H1 (cell line): ENCODE measurements at regions not wholly inside any gene's neighbourhood (a gene's known extent, or its start where the extent isn't known, plus 50 kb on each side); places are given as distances from the start of the nearest gene placed in this dataset.

Source experiments
- CTCF ChIA-PET: fragments of 300-600 bp; sonication (Branson Sonifier 250); formaldehyde crosslinking; loops from one replicate; lab custom pipeline; 2021; ENCODE audit not compliant: partially characterized antibody; lab: Charles Lee
- POLR2A ChIA-PET: fragments of 300-600 bp; sonication (Branson Sonifier 250); formaldehyde crosslinking; loops from one replicate; lab custom pipeline; 2021; ENCODE audit warnings: inconsistent platforms; ENCODE audit not compliant: partially characterized antibody; lab: Charles Lee
- DNase-seq, 2 experiments: peaks; one replicate each; pipeline versions ENCODE4 v3.0.0 to v3.0.0-alpha.2; 2010 to 2022; ENCODE audit warnings: low spot score in 2 of 2, low read depth in 1 of 2, mixed read lengths in 1 of 2
- FAIRE-seq: peaks from 2 replicates; lab custom pipeline; 2011; peaks lifted over from hg19 to GRCh38; lab: Jason Lieb, UNC
- H2AFZ ChIP-seq: 2 replicates; pipeline ENCODE4 v1.8.1; 2012; ENCODE audit warnings: low read length, inconsistent platforms
- H2AK5ac ChIP-seq: 2 replicates; pipeline ENCODE4 v1.6.1; 2013; ENCODE audit warnings: low read depth, low read length
- H2BK120ac ChIP-seq: replicated peaks from 2 replicates; pipeline ENCODE3; 2013; ENCODE audit warnings: low read depth, low read length, inconsistent platforms
- H2BK12ac ChIP-seq: 2 replicates; pipeline ENCODE4 v1.6.1; 2013; ENCODE audit warnings: low read depth, low read length
- H2BK15ac ChIP-seq: 2 replicates; pipeline ENCODE4 v1.6.1; 2013; ENCODE audit warnings: low read length
- H2BK20ac ChIP-seq: 2 replicates; pipeline ENCODE4 v1.6.1; 2013; ENCODE audit warnings: low read length
- H2BK5ac ChIP-seq: 2 replicates; pipeline ENCODE4 v1.6.1; 2013; ENCODE audit warnings: low read depth, low read length
- H3K14ac ChIP-seq: 2 replicates; pipeline ENCODE4 v1.6.1; 2013; ENCODE audit warnings: inconsistent platforms; ENCODE audit not compliant: insufficient read length
- H3K18ac ChIP-seq: 2 replicates; pipeline ENCODE4 v1.6.1; 2013; ENCODE audit warnings: low read length; ENCODE audit errors: extremely low read depth
- H3K23ac ChIP-seq: 2 replicates; pipeline ENCODE4 v1.6.1; 2013; ENCODE audit warnings: inconsistent platforms; ENCODE audit not compliant: insufficient read length
- H3K23me2 ChIP-seq: 2 replicates; pipeline ENCODE4 v1.6.1; 2013; ENCODE audit warnings: low read depth, low read length
- H3K27ac ChIP-seq: 2 replicates; pipeline ENCODE4 v1.6.1; 2011; ENCODE audit warnings: low read depth, low read length, inconsistent platforms
- H3K27me3 ChIP-seq, 4 experiments: replicated peaks in 1 of 4; 1 replicate in 1 of 4; 2 replicates in 3 of 4; pipeline versions ENCODE4 v1.6.1 to v1.8.1; 2011 to 2013; ENCODE audit warnings: low read length in 3 of 4, mild to moderate bottlenecking in 3 of 4, inconsistent platforms in 2 of 4, mixed read lengths in 2 of 4, moderate library complexity in 1 of 4; ENCODE audit not compliant: control insufficient read depth in 3 of 4, insufficient read depth in 3 of 4; ENCODE audit errors: extremely low read depth in 1 of 4
- H3K36me3 ChIP-seq, 4 experiments: 2 replicates each; pipeline versions ENCODE4 v1.6.1 to v1.8.1; 2011 to 2013; ENCODE audit warnings: mild to moderate bottlenecking in 4 of 4, low read length in 3 of 4, moderate library complexity in 2 of 4, control low read depth in 1 of 4, inconsistent platforms in 1 of 4; ENCODE audit not compliant: insufficient read depth in 4 of 4, control insufficient read depth in 2 of 4
- H3K4ac ChIP-seq: replicated peaks from 2 replicates; pipeline ENCODE3; 2013; ENCODE audit warnings: low read length, low read depth, mixed read lengths, inconsistent platforms; ENCODE audit not compliant: insufficient read length
- H3K4me1 ChIP-seq, 4 experiments: replicated peaks in 1 of 4; 1 replicate in 1 of 4; 2 replicates in 3 of 4; pipeline versions ENCODE4 v1.6.1 to v1.8.1; 2011 to 2013; ENCODE audit warnings: low read length in 3 of 4, inconsistent platforms in 2 of 4, mixed read lengths in 1 of 4; ENCODE audit not compliant: insufficient read depth in 4 of 4, control insufficient read depth in 3 of 4
- H3K4me2 ChIP-seq, 2 experiments: 2 replicates each; pipeline versions ENCODE4 v1.6.1 to v1.8.1; 2011 to 2013; ENCODE audit warnings: low read depth in 2 of 2, low read length in 2 of 2, control low read depth in 1 of 2, inconsistent platforms in 1 of 2, mild to moderate bottlenecking in 1 of 2; ENCODE audit not compliant: insufficient read depth in 1 of 2
- H3K4me3 ChIP-seq, 4 experiments: fragments of 200-600, 300-600 bp in 1 of 4; sonication (generic), shearing (Covaris generic), sonication (Bioruptor Twin) in 1 of 4; 2 replicates each; pipeline versions ENCODE4 v1.5.1 to v1.8.1; 2011 to 2016; ENCODE audit warnings: low read length in 4 of 4, low read depth in 3 of 4, control low read depth in 2 of 4, inconsistent platforms in 2 of 4, mild to moderate bottlenecking in 2 of 4, mixed read lengths in 1 of 4, moderate library complexity in 1 of 4; ENCODE audit not compliant: insufficient read depth in 2 of 4; ENCODE audit errors: extremely low read depth in 1 of 4
- H3K56ac ChIP-seq: replicated peaks from 2 replicates; pipeline ENCODE3; 2013; ENCODE audit warnings: low read depth, mild to moderate bottlenecking, mixed read lengths, low read length, inconsistent platforms; ENCODE audit not compliant: insufficient read length
- H3K79me1 ChIP-seq: 2 replicates; pipeline ENCODE4 v1.6.1; 2013; ENCODE audit warnings: low read depth, low read length, control low read depth
- H3K79me2 ChIP-seq, 2 experiments: 2 replicates each; pipeline versions ENCODE4 v1.6.1 to v1.8.1; 2012 to 2013; ENCODE audit warnings: low read length in 2 of 2, mild to moderate bottlenecking in 2 of 2, inconsistent platforms in 1 of 2; ENCODE audit not compliant: insufficient read depth in 2 of 2, control insufficient read depth in 1 of 2
- H3K9ac ChIP-seq, 4 experiments: replicated peaks in 1 of 4; 1 replicate in 1 of 4; 2 replicates in 3 of 4; pipeline versions ENCODE4 v1.6.1 to v1.8.1; 2011 to 2013; ENCODE audit warnings: low read depth in 3 of 4, low read length in 3 of 4, control low read depth in 2 of 4, mild to moderate bottlenecking in 2 of 4, moderate library complexity in 2 of 4, inconsistent platforms in 1 of 4; ENCODE audit errors: extremely low read depth in 1 of 4
- H3K9me3 ChIP-seq, 2 experiments: 2 replicates each; pipeline versions ENCODE4 v1.6.1 to v1.8.1; 2012 to 2013; ENCODE audit warnings: mild to moderate bottlenecking in 2 of 2, moderate library complexity in 2 of 2, control low read depth in 1 of 2, inconsistent platforms in 1 of 2, low read depth in 1 of 2, low read length in 1 of 2, mixed read lengths in 1 of 2; ENCODE audit not compliant: insufficient read depth in 2 of 2
- H4K20me1 ChIP-seq, 2 experiments: replicated peaks in 1 of 2; 2 replicates each; pipeline versions ENCODE3 to v1.8.1; 2011 to 2013; ENCODE audit warnings: inconsistent platforms in 2 of 2, low read length in 2 of 2, mild to moderate bottlenecking in 1 of 2; ENCODE audit not compliant: insufficient read depth in 2 of 2, control insufficient read depth in 1 of 2
- H4K5ac ChIP-seq: 2 replicates; pipeline ENCODE4 v1.6.1; 2013; ENCODE audit warnings: low read length, low read depth, mixed read lengths, inconsistent platforms; ENCODE audit not compliant: insufficient read length
- H4K8ac ChIP-seq: 2 replicates; pipeline ENCODE4 v1.8.0; 2013; ENCODE audit warnings: mild to moderate bottlenecking, moderate library complexity, low read length, inconsistent platforms; ENCODE audit not compliant: insufficient read depth; ENCODE audit errors: extremely low read depth
- H4K91ac ChIP-seq: replicated peaks from 2 replicates; pipeline ENCODE3; 2013; ENCODE audit warnings: low read length, mixed read lengths, inconsistent platforms; ENCODE audit not compliant: insufficient read length
- FOSL1 ChIP-seq: IDR thresholded peaks from 2 replicates; pipeline ENCODE4 v1.6.1; 2011; ENCODE audit warnings: mild to moderate bottlenecking, low read depth, low read length, moderate library complexity; ENCODE audit not compliant: insufficient read depth
- POU5F1 ChIP-seq: IDR thresholded peaks from 2 replicates; pipeline ENCODE4 v1.6.1; 2011; ENCODE audit warnings: low read depth, mild to moderate bottlenecking, low read length, moderate library complexity
- TEAD4 ChIP-seq: IDR thresholded peaks from 2 replicates; pipeline ENCODE4 v1.6.1; 2012; ENCODE audit warnings: low read depth, low read length, inconsistent platforms, mixed read lengths
- WGBS, 2 experiments: shearing (Covaris generic) in 1 of 2; methylation state at CpG; one replicate each; pipeline versions ENCODE4 v1.1.6 to v1.1.7; 2013 to 2015; ENCODE audit warnings: low lambda C conversion rate in 2 of 2, mixed read lengths in 2 of 2, inconsistent platforms in 1 of 2, low coverage in 1 of 2, missing lambda C conversion rate in 1 of 2; ENCODE audit not compliant: insufficient replicate concordance in 2 of 2, insufficient coverage in 1 of 2, insufficient read length in 1 of 2; ENCODE audit errors: extremely low coverage in 1 of 2, missing lambda C conversion rate in 1 of 2; 5-methylcytosine and 5-hydroxymethylcytosine counted together

DNA sequence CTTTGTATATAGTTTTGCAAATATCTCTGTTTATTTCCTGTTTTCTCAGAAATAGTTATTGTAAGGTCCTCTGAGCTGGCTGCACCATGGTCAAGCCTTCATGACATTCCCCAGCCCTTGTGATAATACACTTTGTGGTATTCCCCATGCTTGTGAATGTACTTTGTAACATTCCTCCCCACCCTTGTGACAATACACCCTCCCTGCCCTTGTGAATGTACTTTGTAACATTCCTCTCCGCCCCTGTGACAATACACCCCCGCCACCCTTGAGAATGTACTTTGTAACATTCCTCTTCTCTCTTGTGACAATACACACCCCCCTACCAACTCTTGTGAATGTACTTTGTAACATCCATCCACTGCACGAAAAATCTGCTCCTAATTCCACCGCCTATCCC is 530.7 kb downstream of the CENPC start:
- FAIRE-seq: no peak
- H4K8ac ChIP-seq: no peak overlapping the region
- no peaks in the 10 kb centered on the region for H3K23me2 ChIP-seq
- H2BK120ac ChIP-seq: no peak overlapping the region
- H3K27me3 ChIP-seq: no peaks in the 10 kb centered on the region
- no peak overlapping the region for H2BK12ac ChIP-seq
- H3K4ac ChIP-seq: no peak overlapping the region
- ChIA-PET POLR2A (no interaction called here), CTCF (no interaction called here)
- no peak overlapping the region for H2BK5ac ChIP-seq
- peak; percentile 77 for TF ChIP-seq TEAD4
- TF ChIP-seq POU5F1: no peak
- TF ChIP-seq FOSL1: no peak
- WGBS, 2 experiments: 89% methylated on average over 4 of the region's 4 CpGs; no CpG with 5 or more reads in 1 of the 2 experiments
- no peaks in the 10 kb centered on the region for H3K36me3 ChIP-seq
- H3K9me3 ChIP-seq: peaks cover 5 to 7% of the 10 kb centered on the region in 2 experiments; a peak in 1 of 4 replicates
- H3K56ac ChIP-seq: no peak overlapping the region
- no peak overlapping the region for H2AFZ ChIP-seq
- no peak overlapping the region for H3K4me3 ChIP-seq
- H3K9ac ChIP-seq: no peak overlapping the region
- H4K5ac ChIP-seq: no peak overlapping the region
- H2AK5ac ChIP-seq: no peak overlapping the region
- no peaks in the 10 kb centered on the region for H3K79me2 ChIP-seq
- no peak overlapping the region for H2BK20ac ChIP-seq
- H3K23ac ChIP-seq: no peak overlapping the region
- no peaks in the 10 kb centered on the region for H4K20me1 ChIP-seq
- H3K18ac ChIP-seq: no peak overlapping the region
- DNase-seq: no peak
- no peak overlapping the region for H3K14ac ChIP-seq
- no peaks in the 10 kb centered on the region for H3K4me1 ChIP-seq
- H2BK15ac ChIP-seq: no peak overlapping the region
- H3K4me2 ChIP-seq: no peak overlapping the region
- no peaks in the 10 kb centered on the region for H3K79me1 ChIP-seq
- no peak overlapping the region for H3K27ac ChIP-seq
- no peak overlapping the region for H4K91ac ChIP-seq
